D721Med (cell line): ENCODE measurements at regions not wholly inside any gene's neighbourhood (a gene's known extent, or its start where the extent isn't known, plus 50 kb on each side); places are given as distances from the start of the nearest gene placed in this dataset.

ENCODE experiments used
- DNase-seq: peaks from one replicate; pipeline ENCODE4 v3.0.0; 2011; ENCODE audit warnings: low spot score; ENCODE audit not compliant: insufficient read length
- FAIRE-seq: peaks from 2 replicates; lab custom pipeline; 2011; peaks lifted over from hg19 to GRCh38; lab: Jason Lieb, UNC
- CTCF ChIP-seq: IDR thresholded peaks from 2 replicates; pipeline ENCODE4 v1.5.1; 2012; ENCODE audit warnings: mild to moderate bottlenecking, control low read depth; ENCODE audit not compliant: insufficient read depth; ENCODE audit errors: missing control alignments

- no peak for TF ChIP-seq CTCF
Measured at GRCh38 chr6:44725070-44725469, 337.6 kb downstream of the CDC5L start.

GRCh38 chr6:44727651-44728630, 340.4 kb downstream of the CDC5L start:
- TF ChIP-seq CTCF: no peak
- FAIRE-seq (no peak), DNase-seq (no peak)

More at GRCh38 chr6:44725070-44725469, 337.6 kb downstream of the CDC5L start:
- DNase-seq (no peak), FAIRE-seq (no peak)

- no peak for FAIRE-seq
- DNase-seq: no peak
- no peak for TF ChIP-seq CTCF
Measured at GRCh38 chr6:44730771-44731391, 343.4 kb downstream of the CDC5L start.

- no peak for FAIRE-seq
- no peak for DNase-seq
- no peak for TF ChIP-seq CTCF
Measured at GRCh38 chr6:44731485-44732095, 344.1 kb downstream of the CDC5L start.

- TF ChIP-seq CTCF: no peak
- no peak for DNase-seq
Measured at GRCh38 chr6:44732243-44732642, 344.7 kb downstream of the CDC5L start.

GRCh38 chr6:44733126-44733525, 345.6 kb downstream of the CDC5L start:
- DNase-seq (no peak), FAIRE-seq (no peak)
- TF ChIP-seq CTCF: no peak

More at GRCh38 chr6:44732243-44732642, 344.7 kb downstream of the CDC5L start:
- FAIRE-seq: no peak
